WERI-Rb-1 (cell line): ENCODE measurements at regions not wholly inside any gene's neighbourhood (a gene's known extent, or its start where the extent isn't known, plus 50 kb on each side); places are given as distances from the start of the nearest gene placed in this dataset.

ENCODE experiments used
- DNase-seq: peaks from one replicate; pipeline ENCODE4 v3.0.0-alpha.2; 2020
- H3K27ac ChIP-seq: fragments of 250-450 bp; sonication (Bioruptor Pico); 2 replicates; pipeline ENCODE4 v1.5.1; 2020; ENCODE audit warnings: mild to moderate bottlenecking, moderate library complexity
- H3K27me3 ChIP-seq: fragments of 250-450 bp; sonication (Bioruptor Pico); 2 replicates; pipeline ENCODE4 v1.5.1; 2021; ENCODE audit warnings: mild to moderate bottlenecking, low read depth, moderate library complexity; ENCODE audit not compliant: insufficient read depth, severe bottlenecking
- H3K36me3 ChIP-seq: fragments of 250-450 bp; sonication (Bioruptor Pico); 2 replicates; pipeline ENCODE4 v1.5.1; 2020; ENCODE audit warnings: mild to moderate bottlenecking, moderate library complexity
- H3K4me3 ChIP-seq: 2 replicates; pipeline ENCODE4 v1.5.1; 2011; ENCODE audit warnings: low read depth, mild to moderate bottlenecking, control low read depth, low read length
- H3K9me3 ChIP-seq: fragments of 250-450 bp; sonication (Bioruptor Pico); 2 replicates; pipeline ENCODE4 v1.5.1; 2021; ENCODE audit warnings: mild to moderate bottlenecking, moderate library complexity; ENCODE audit not compliant: severe bottlenecking
- TF ChIP-seq, protein P1 (sequence below): IDR thresholded peaks from 2 replicates; pipeline ENCODE4 v1.5.1; 2011; ENCODE audit warnings: low read depth, mild to moderate bottlenecking, control low read depth, inconsistent platforms, low read length

DNA sequence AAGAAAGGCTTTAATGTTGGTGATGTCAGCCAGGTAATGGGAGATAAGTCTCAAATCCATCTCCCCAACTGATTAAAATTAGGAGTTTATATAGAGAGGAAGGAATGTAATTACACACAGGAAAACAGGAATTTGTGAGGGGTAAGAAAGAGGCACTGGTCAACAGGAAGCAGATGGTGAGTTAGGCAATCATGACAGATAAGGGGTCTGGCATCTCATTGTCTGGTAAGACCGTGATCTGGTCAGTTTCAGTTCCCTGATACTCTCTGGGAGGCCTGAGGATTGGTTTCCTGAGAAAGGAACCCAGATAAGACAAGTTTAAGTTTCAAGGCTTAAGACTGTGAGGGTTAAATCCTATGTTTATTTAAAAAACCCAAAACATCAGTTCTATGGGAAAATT is 414.7 kb upstream of the ARRDC4 start:
- Histone ChIP-seq H3K27ac (no peak overlapping the region), H3K27me3 (no peaks in the 10 kb centered on the region), H3K4me3 (no peak overlapping the region), H3K36me3 (no peaks in the 10 kb centered on the region), H3K9me3 (no peaks in the 10 kb centered on the region)
- TF ChIP-seq, protein P1, sequence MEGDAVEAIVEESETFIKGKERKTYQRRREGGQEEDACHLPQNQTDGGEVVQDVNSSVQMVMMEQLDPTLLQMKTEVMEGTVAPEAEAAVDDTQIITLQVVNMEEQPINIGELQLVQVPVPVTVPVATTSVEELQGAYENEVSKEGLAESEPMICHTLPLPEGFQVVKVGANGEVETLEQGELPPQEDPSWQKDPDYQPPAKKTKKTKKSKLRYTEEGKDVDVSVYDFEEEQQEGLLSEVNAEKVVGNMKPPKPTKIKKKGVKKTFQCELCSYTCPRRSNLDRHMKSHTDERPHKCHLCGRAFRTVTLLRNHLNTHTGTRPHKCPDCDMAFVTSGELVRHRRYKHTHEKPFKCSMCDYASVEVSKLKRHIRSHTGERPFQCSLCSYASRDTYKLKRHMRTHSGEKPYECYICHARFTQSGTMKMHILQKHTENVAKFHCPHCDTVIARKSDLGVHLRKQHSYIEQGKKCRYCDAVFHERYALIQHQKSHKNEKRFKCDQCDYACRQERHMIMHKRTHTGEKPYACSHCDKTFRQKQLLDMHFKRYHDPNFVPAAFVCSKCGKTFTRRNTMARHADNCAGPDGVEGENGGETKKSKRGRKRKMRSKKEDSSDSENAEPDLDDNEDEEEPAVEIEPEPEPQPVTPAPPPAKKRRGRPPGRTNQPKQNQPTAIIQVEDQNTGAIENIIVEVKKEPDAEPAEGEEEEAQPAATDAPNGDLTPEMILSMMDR: no peak
- DNase-seq: no peak

DNA sequence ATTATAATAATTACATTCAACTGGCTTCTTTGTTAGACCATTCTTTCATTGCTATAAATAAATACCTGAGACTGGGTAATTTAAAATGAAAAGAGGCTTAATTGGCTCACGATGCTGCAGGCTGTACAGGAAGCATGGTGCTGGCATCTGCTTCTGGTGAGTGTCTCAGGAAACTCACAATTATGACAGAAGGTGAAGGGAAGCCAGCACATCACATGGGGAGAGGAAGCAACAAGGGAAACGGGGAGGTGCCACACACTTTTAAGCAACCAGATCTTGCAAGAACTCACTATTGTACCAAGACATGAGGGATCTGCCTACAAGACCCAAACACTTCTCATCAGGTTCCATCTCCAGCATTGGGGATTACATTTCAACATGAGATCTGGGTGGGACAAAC is 413.1 kb upstream of the ARRDC4 start:
- TF ChIP-seq, protein P1: no peak
- Histone ChIP-seq H3K9me3 (no peaks in the 10 kb centered on the region), H3K4me3 (no peak overlapping the region), H3K27me3 (no peaks in the 10 kb centered on the region), H3K27ac (no peak overlapping the region), H3K36me3 (no peaks in the 10 kb centered on the region)
- DNase-seq: no peak

DNA sequence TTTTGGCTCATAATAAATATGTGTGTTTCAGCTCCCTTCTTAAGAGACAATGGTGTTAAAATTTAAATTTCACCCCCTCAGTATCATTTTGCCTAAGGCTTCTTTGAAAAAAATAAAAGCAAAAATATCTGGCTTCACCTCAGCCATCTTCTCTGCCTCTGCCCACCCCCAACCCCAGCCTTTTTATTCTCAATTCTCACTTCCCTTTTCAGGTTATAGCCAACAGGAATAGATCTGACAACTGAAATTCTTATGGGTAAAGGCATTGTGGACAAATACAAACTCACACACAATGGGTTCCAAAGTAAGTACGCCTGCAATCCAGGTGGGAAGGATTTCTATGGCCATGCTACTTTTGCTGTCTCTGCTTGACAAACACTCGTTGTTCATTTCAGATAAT is 399.0 kb upstream of the ARRDC4 start:
- Histone ChIP-seq H3K36me3 (no peaks in the 10 kb centered on the region), H3K9me3 (no peaks in the 10 kb centered on the region), H3K27me3 (peaks cover 49% of the 10 kb centered on the region), H3K27ac (no peak overlapping the region), H3K4me3 (no peak overlapping the region)
- DNase-seq: no peak
- TF ChIP-seq, protein P1: no peak

DNA sequence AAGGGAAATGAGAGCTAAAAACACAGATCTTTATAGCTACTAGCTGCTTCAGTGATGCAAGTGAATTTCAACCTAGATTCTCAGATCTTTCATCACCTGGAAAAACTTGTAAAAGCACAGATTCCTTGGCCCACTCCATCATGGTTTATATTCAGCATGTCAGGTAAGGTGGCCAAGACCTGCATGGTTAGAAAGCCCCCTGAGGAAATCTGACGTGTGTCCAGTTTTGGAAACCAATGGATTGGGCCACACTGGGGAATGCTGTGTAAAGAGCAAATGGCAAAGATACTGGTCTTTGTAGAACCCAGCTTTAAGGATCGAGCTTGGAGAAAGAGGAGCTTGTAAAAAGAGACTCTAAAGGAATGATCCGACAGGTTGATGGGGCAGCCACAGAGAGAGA is 397.0 kb upstream of the ARRDC4 start:
- TF ChIP-seq, protein P1: no peak
- Histone ChIP-seq H3K27me3 (peaks cover 56% of the 10 kb centered on the region), H3K9me3 (no peaks in the 10 kb centered on the region), H3K27ac (no peak overlapping the region), H3K4me3 (no peak overlapping the region), H3K36me3 (no peaks in the 10 kb centered on the region)
- no peak for DNase-seq

DNA sequence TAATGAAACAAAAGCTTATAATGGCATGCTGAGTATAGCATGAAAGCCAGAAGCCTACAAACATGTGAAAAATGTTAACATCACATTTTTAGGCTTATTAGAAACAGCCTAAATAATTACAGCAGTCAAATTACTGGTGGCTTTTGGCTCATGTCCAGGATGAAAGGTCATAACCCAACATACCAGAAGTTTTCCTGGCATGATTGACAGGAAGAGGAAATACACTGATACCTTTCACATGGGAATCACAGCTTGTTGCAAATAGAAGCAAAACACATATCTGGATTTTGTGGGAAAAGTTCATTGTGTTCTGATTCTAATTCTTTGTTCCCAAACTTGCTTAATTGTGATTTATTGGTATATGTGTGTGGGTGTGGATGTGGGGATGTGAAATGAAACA is 393.5 kb upstream of the ARRDC4 start:
- H3K36me3 ChIP-seq: no peaks in the 10 kb centered on the region
- DNase-seq: no peak
- no peaks in the 10 kb centered on the region for H3K9me3 ChIP-seq
- TF ChIP-seq, protein P1: no peak
- H3K27ac ChIP-seq: no peak overlapping the region
- no peak overlapping the region for H3K4me3 ChIP-seq
- H3K27me3 ChIP-seq: peaks cover 36% of the 10 kb centered on the region

DNA sequence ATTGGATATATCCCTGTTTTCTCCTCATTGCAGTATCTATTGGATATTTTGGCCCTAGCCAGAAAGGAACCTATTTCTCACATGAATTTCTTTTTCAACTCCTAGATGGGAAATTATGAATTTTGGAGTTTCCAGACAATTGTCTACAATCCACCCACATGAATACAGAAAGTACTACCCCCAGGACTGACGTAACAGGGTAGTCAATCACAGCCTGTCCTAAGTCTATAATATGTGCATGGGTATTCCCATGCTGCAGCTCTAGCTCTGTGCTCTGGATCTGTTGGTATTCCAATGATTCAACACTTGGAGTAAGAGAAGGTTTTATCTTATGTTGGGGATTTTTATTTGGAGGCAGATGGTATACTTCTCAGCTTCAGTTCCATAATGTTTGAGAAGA is 393.1 kb upstream of the ARRDC4 start:
- TF ChIP-seq, protein P1: no peak
- Histone ChIP-seq H3K27ac (no peak overlapping the region), H3K27me3 (peaks cover 32% of the 10 kb centered on the region), H3K9me3 (no peaks in the 10 kb centered on the region), H3K4me3 (no peak overlapping the region), H3K36me3 (no peaks in the 10 kb centered on the region)
- no peak for DNase-seq
